ENCODE measurements at regions not wholly inside any gene's neighbourhood (a gene's known extent, or its start where the extent isn't known, plus 50 kb on each side); places are given as distances from the start of the nearest gene placed in this dataset.

GRCh38 chr10:54961040-54961439 is 160.0 kb upstream of the PCDH15 start:
- H3K27me3 ChIP-seq = no peaks in the 10 kb centered on the region
- H3K4me1 ChIP-seq = no peaks in the 10 kb centered on the region
- intact Hi-C loops (cut with DNase I; ENCODE audit: low total_unique reads) = no loop called here

DNA sequence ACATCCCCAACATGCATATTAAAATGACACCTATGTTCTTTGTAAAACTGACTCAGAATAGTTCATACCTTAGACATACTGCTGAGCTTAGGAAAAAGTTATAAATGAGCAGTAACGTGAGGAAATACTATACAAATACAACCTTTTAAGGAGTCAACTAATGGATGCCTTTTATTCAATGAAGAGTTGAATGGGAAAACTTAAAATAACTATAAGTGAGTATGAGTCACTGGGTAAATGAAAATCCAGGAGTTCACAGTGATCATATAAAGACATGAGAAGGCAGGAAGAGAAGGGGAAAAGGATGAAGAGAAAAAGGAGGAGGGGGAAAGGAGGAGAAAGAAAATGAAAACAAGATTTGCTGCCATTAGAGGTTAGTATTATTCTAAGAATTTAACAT is 157.8 kb upstream of the PCDH15 start:
- DNase-seq = no peak
- in situ Hi-C loops (cut with MboI; ENCODE audit: low pct_ligation_motif_present in 1 of 4, low pct_unique_long_range_greater_than_20kb in 1 of 4, low sequenced_read_pairs in 3 of 4) = no loop called here
- 46 to 50% methylated on average over 1 of the region's 1 CpG for WGBS, 2 donors (ENCODE audit: low coverage in 1 of 2)
- Histone ChIP-seq H3K4me1 (no peaks in the 10 kb centered on the region), H3K27me3 (no peaks in the 10 kb centered on the region), H3K27ac (no peak overlapping the region), H3K9me3 (no peaks in the 10 kb centered on the region), H3K4me3 (no peak overlapping the region), H3K36me3 (no peaks in the 10 kb centered on the region)
- intact Hi-C loops (cut with DNase I; ENCODE audit: low total_unique reads) = no loop called here
- no peak for TF ChIP-seq POLR2A (IDR thresholded peaks at IDR 0.05)
- no peak for TF ChIP-seq EP300 (IDR thresholded peaks at IDR 0.05; ENCODE audit: low read depth)
- TF ChIP-seq, protein P1, sequence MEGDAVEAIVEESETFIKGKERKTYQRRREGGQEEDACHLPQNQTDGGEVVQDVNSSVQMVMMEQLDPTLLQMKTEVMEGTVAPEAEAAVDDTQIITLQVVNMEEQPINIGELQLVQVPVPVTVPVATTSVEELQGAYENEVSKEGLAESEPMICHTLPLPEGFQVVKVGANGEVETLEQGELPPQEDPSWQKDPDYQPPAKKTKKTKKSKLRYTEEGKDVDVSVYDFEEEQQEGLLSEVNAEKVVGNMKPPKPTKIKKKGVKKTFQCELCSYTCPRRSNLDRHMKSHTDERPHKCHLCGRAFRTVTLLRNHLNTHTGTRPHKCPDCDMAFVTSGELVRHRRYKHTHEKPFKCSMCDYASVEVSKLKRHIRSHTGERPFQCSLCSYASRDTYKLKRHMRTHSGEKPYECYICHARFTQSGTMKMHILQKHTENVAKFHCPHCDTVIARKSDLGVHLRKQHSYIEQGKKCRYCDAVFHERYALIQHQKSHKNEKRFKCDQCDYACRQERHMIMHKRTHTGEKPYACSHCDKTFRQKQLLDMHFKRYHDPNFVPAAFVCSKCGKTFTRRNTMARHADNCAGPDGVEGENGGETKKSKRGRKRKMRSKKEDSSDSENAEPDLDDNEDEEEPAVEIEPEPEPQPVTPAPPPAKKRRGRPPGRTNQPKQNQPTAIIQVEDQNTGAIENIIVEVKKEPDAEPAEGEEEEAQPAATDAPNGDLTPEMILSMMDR (IDR thresholded peaks at IDR 0.05) = no peak
- TF ChIP-seq POLR2AphosphoS5 (IDR thresholded peaks at IDR 0.05) = no peak

More at GRCh38 chr10:54961040-54961439, 160.0 kb upstream of the PCDH15 start:
- H3K9me3 ChIP-seq = no peaks in the 10 kb centered on the region
- TF ChIP-seq EP300 (IDR thresholded peaks at IDR 0.05; ENCODE audit: low read depth) = no peak
- no peak for TF ChIP-seq POLR2A (IDR thresholded peaks at IDR 0.05)
- TF ChIP-seq, protein P1 (IDR thresholded peaks at IDR 0.05) = no peak
- no peak for TF ChIP-seq POLR2AphosphoS5 (IDR thresholded peaks at IDR 0.05)
- in situ Hi-C loops (cut with MboI; ENCODE audit: low pct_ligation_motif_present in 1 of 4, low pct_unique_long_range_greater_than_20kb in 1 of 4, low sequenced_read_pairs in 3 of 4) = no loop called here
- no peak overlapping the region for H3K27ac ChIP-seq
- H3K4me3 ChIP-seq = no peak overlapping the region
- no peaks in the 10 kb centered on the region for H3K36me3 ChIP-seq
- 60 to 77% methylated on average over 2 to 4 of the region's 4 CpGs for WGBS, 2 donors (ENCODE audit: low coverage in 1 of 2)
- DNase-seq = no peak

DNA sequence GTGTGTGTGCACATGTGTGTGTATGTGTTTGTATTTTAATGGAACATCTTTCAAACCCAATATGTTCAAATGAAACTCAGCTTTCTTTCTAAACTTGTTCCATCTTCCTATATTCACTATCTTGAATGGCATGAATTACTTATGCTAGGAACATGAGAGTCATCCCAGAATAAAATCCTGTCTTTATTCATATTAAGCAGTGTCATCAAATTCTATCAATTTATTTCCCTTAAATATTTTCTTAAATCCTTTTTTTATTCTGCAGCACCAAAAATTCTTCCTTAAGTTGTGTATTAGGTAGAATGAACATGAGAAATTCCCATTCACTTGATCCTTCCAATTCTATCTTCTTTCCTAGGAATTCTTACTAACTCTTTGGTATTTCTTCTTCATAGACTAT is 146.6 kb upstream of the PCDH15 start:
- Histone ChIP-seq H3K27ac (no peak overlapping the region), H3K4me3 (no peak overlapping the region), H3K36me3 (no peaks in the 10 kb centered on the region), H3K4me1 (no peaks in the 10 kb centered on the region), H3K27me3 (no peaks in the 10 kb centered on the region), H3K9me3 (no peaks in the 10 kb centered on the region)
- in situ Hi-C loops (cut with MboI; ENCODE audit: low pct_ligation_motif_present in 1 of 4, low pct_unique_long_range_greater_than_20kb in 1 of 4, low sequenced_read_pairs in 3 of 4) (no loop called here), intact Hi-C loops (cut with DNase I; ENCODE audit: low total_unique reads) (no loop called here)
- no peak for DNase-seq
- TF ChIP-seq, protein P1 (IDR thresholded peaks at IDR 0.05) = no peak
- TF ChIP-seq EP300 (IDR thresholded peaks at IDR 0.05; ENCODE audit: low read depth) (no peak), POLR2AphosphoS5 (IDR thresholded peaks at IDR 0.05) (no peak), POLR2A (IDR thresholded peaks at IDR 0.05) (no peak)

- in situ Hi-C loops (cut with MboI; ENCODE audit: low pct_ligation_motif_present in 1 of 4, low pct_unique_long_range_greater_than_20kb in 1 of 4, low sequenced_read_pairs in 3 of 4) (no loop called here), intact Hi-C loops (cut with DNase I; ENCODE audit: low total_unique reads) (no loop called here)
- TF ChIP-seq EP300 (IDR thresholded peaks at IDR 0.05; ENCODE audit: low read depth) (no peak), POLR2AphosphoS5 (IDR thresholded peaks at IDR 0.05) (no peak), POLR2A (IDR thresholded peaks at IDR 0.05) (no peak)
- TF ChIP-seq, protein P1 (IDR thresholded peaks at IDR 0.05) = no peak
- H3K27ac ChIP-seq = no peak overlapping the region
- no peak for DNase-seq
- no peaks in the 10 kb centered on the region for H3K9me3 ChIP-seq
- H3K27me3 ChIP-seq = no peaks in the 10 kb centered on the region
- no peaks in the 10 kb centered on the region for H3K36me3 ChIP-seq
- no peak overlapping the region for H3K4me3 ChIP-seq
- no peaks in the 10 kb centered on the region for H3K4me1 ChIP-seq
- 83 to 93% methylated on average over 2 of the region's 2 CpGs for WGBS, 2 donors (ENCODE audit: low coverage in 1 of 2)
Measured at GRCh38 chr10:54940418-54940817, 139.4 kb upstream of the PCDH15 start.
